Renal pelvis (tissue), 1 donor: ENCODE measurements at regions not wholly inside any gene's neighbourhood (a gene's known extent, or its start where the extent isn't known, plus 50 kb on each side); places are given as distances from the start of the nearest gene placed in this dataset.

Source experiments
- DNase-seq: peaks from one replicate; pipeline ENCODE4 v3.0.0-alpha.2; 2013

DNA sequence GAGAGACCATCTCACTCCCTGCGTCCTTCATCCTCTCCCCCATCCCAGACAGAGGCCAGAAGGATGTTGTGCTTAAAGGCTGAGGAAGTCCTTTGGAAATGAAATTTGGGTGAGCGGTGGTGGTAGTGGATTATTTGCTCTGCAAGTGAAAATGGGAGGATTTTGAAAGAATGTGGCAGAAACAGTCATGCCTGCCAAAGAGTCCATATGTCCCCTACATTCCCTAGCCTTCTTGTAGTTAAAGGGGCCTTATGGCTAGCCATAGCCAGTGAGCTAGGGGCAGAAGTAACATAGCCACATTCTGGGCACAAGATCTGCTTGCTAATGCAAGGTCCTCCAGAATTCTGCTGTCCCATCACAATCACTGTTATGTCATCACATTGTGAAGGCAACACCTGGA lies 360.2 kb upstream of the TSHZ3 start:
- DNase-seq = no peak

DNA sequence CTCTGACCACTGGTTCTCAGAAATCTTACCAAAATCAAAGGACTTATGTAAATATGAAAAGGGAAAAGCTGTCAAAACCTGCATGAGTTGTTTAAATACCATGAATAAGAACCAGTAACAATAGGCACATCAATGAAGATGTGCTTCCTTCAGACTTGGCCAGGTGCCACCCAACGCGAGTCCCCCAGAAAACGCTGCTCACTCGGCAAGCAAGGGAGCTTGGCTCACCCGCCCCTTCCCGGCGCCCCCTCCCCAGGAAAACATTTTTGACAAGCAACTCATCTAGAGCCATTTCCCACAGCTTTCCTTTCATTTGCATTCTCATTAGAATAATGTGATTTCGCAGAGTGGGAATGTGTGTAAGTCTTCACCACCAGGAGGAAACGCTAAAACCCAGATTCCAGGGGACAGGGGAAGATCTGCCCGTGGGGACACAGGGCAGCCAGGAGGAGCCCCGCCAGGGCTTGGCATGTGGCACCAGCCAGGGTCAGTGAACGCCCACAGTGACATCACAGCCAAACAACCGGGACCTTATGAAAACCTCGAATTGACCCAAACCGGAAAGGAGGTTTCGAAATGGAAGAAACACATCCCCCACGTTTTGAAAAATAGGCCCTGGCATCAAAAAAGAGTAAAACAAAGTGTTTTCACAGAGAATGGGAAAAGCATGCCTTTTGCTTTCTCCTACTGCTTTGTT lies 366.2 kb upstream of the TSHZ3 start:
- DNase-seq = no peak

DNA sequence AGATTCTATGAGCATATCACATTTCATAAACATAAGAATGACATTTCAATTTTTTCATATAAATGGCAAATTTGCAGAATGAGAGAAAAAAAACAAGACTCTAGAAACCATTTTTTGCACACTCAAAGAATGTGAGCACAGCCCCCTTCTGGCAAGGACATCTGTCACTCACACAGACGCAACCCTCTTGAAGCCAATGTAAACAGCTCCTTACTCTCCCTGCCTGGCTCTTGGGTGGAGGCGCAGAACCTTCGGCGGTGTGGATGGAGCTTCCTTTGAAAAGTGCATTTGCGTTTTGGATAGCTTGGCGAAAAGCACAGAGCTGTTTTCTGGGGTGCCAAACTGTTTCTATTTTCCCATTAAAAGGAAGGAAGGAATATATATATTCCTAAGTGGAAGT lies 367.6 kb upstream of the TSHZ3 start:
- DNase-seq = no peak

DNA sequence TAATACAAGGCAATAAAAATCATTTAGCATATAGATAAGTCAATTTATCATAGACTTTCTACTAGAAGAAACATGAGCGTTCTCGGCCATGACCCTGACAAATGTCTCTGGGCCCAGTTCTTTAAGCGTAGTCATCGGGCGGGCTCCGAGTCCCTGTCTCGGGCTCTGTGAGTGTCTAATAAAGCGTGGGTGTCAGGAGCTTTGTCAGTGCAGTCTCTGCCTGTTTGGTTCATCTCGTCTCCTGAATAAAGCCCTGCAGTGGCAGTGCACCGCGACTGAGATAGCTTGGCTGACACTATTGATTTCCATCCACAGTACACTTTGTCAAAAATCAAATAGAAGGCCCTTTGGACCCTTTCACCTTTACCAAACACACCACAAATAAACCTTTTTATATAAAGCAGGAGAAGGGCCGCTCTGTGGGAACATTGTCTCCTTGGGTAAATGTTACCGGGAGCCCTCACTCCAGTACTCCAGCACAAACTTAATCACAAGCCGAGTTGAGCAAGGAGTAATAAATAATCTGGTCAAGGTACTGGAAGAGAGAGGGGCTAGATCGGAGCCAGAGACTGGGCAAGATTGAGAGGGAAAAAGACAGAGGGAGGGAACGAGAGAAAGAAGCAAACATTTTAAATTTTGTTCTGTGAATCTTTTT lies 368.2 kb upstream of the TSHZ3 start:
- no peak for DNase-seq

DNA sequence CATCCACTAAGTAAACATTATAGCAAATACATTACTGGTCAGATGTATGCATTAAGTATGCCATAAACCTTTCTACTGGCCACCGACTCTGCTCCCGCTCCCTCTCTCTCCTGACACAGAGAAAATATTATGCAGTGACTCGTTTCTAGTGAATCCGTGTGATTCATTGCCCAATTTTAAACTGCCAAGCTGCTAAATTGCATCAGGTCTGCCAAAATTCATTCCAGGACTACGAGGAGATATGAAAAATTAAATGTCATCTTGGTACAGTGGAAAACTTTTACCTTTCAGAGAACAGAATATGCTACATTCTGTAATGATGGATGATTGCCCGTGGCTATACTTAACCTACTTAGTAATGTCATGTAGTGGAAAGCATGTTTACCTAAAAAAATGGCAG lies 368.8 kb upstream of the TSHZ3 start:
- no peak for DNase-seq

DNA sequence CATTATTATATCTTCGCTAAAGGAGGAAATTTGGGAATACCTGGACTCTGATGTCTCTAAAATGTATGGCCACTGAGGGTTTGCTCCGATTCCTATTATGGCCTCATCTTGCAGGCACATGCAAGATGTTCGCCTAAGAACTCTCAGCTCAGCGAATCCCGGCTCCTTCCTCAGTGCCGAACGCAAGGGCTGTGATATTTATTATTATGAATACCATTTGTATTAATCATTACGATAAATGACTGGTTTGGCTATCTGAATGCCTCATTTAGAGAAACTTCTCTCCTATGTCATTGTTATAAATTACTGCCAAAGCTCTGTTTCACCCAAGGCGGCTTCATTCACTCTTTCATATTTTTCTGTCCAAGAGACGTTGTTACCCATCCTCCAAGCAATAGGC lies 369.7 kb upstream of the TSHZ3 start:
- DNase-seq = no peak

DNA sequence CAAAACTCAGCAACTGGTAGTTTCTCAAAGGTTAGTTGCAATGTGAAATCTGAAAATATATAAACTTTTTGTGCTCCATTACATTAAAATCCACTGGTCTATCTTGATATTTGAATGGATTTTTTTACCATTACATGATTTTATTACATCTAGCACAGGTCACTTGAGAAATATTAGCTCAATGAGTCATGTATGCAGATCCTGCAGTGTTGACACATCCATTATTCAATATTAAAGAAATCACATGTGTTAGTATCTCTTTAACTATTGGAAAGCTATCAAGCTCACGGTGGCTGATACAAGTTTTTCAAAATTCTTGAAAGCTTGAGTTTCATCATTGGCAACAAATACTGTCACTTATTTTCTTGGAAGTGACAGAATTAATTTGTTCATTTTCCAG lies 373.9 kb upstream of the TSHZ3 start:
- no peak for DNase-seq

DNA sequence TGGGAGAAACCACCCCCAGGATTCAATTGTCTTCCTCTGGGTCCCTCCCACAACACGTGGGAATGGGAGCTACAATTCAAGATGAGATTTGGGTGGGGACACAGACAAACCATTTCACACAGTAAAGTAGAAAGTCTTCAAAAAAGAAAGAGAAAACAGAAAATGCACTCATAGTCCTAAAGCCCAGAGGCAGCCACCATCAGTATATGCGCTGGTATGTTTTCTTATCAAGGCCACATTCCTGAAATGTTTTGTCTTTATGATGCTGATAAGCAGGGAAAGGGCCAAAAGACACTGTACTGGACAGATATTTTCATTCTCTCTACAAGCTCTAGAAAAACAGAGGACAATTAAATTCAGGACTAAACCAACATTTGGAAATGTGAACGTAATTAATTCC lies 375.8 kb upstream of the TSHZ3 start:
- DNase-seq = no peak

DNA sequence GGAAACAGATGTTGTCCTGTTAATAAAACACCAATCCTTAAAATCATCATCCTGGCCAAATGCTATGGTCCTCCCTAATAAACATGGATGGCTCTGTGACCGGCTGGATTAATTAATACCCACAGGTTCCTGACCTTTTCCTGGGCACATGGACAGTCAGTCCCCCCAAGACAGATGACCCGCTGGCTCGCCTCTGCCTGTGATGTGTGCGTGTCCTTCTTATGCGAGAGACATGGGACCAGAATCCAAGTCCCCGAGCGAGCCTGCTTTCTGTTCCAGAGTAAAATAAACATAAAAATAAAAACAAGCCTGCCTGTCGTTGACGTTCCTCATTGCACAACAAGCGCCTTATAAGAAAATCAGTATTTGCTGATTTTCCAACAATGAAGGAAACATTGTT lies 378.3 kb upstream of the TSHZ3 start:
- no peak for DNase-seq

DNA sequence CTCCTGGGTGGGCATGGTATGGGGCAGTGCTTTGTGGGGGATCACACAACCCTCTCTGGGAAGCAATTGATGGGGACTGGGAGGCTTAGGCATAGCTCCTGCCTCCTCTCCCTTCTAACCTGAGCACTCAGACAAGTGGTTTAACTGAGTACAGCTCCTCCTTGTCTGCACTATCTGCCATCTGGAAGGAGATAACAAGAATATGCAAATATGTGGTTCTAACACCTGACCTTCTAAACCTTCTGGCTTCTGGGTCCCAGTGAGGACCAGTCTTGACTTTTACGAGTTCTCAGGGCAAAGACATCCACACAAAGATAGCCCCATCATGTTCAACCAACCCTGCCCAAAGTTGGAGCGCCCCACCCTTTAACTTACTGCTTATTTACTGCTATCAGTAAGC lies 381.0 kb upstream of the TSHZ3 start:
- DNase-seq = no peak

DNA sequence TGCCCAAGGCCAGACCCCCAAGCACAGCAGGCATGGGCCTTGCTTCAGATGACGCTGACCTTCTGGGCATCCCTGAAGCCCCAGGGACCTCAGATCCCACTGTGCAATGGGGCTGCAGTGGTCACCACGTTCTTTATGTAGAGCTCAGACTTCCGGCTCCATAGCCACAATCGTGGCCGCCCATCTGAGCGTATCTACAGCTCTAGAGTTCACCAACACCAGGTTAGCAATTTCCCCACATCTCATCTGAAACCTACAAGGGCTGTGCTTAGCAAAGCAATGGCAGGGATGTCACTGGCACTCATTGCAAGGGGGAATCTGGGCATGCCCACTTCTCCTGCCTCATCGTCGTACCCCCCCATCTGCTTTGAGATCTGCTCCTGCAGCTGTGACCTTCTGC lies 384.4 kb upstream of the TSHZ3 start:
- no peak for DNase-seq

DNA sequence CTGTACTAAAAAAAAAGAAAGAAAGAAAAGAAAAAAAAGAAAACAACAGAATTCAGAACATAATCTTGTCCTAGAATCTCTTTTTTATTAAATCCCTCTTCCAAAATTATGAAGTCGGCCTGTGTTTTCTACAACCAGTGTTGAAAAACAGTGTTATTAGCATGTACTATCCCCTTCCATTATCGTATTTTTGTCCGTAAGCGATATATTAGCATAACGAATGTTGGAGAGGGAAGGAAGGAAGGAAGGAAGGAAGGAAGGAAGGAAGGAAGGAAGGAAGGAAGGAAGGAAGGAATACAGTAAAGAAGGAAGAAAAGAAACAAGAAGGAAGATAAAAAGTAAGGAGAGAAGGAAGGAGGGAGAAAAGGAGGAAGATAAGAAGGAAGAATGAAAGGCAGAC lies 393.0 kb upstream of the TSHZ3 start:
- no peak for DNase-seq

DNA sequence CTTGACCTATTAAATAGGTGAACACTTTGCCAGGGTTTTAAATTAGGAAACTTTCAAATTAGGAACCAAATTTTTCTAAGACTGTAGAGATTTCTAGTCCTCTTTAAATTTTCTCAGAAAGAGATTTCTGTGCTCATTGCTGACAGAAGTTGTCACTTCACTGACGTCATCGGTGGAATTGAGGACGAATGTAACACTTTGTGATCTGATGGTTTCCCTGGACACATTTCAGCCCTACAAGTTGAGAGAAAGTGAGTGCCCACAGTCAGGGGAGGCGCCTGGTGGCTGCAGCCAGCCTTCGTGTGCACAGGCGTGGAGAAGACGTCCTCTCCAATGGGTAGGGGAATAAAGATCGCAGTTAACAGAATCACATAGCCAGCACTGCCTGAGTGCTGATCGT lies 396.5 kb upstream of the TSHZ3 start:
- no peak for DNase-seq

DNA sequence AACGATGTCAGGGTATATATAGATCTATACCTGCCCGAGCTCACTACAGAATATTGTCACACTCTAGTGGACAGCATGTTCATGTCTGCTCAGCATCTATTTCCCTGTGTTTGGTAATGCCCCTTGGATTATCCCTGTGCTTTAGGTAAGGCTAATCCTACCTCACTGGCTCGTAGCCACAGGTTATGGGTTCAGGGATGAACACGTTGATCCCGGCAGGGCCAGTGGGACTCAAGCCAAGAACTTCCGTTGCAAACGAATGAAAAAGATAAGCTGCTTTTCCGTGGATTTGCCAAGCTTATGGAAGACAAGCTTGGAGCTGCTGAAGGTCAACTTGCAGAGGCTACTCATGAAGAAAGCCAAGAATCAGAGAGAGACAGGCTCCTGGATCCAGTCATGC lies 400.0 kb upstream of the TSHZ3 start:
- no peak for DNase-seq

DNA sequence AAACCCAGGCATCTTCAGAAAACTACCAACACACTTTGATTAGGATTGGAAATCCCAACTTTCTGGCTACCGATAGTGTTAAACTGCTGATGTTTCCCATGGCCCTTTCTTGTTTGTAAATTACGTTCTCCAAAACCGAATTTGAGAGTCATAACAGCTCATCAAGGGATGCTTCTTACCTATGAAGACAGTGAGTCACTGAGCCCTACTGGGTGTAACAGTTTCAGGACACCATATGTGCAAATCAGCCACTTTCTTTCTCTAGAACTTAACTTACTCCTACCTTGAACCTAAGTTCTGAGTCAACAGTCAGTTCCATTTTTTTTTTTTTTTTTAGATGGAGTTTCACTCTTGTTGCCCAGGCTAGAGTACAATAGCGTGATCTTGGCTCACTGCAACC lies 410.1 kb upstream of the TSHZ3 start:
- no peak for DNase-seq

DNA sequence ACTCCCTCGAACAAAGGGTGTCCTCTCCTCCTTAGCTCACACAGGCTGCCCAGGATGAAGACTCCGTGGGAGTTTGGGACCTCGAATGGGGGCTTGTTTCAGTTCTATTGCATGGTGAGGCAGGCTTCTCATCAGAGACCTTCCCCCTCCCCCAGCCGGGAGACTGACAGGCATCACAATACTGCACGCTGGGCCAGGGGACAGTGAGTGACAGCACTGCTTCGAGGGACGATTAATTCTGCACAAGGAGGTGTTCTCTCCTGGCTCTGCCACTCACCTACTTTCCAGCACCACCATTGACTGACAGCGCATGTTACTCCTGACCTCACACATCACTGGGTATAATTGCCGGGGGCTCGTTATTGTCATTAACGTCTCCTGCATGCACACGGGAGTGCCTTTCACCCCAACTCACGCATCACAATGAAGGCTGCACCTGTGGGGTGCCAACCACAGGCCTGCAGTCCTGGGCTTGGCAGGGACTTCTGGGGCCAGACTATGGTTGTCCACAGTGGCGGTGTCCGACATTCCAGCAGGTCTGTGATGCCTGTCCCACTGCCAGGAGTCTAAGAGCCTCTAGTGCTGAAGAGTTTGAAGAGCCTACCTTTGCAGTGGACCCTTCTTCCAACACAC lies 412.2 kb upstream of the TSHZ3 start:
- no peak for DNase-seq

DNA sequence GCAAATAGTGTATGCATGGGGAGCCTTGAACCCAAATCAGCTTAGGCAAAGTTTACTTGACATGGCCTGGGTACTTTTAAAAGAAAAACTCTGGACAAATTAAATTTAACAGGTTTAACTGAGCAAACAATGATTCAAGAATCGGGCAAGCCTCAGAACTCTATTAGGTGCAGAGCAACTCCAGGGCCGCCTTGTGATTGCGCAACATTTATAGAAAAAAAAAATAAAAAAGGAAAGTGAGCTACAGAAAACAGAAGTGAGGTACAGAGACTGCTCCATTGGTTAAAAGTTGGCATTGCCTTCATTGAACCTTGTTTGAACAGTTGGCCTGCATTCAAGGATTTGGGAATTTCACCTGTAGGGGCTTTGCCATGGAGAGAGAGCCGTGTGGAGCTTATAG lies 421.0 kb upstream of the TSHZ3 start:
- no peak for DNase-seq

DNA sequence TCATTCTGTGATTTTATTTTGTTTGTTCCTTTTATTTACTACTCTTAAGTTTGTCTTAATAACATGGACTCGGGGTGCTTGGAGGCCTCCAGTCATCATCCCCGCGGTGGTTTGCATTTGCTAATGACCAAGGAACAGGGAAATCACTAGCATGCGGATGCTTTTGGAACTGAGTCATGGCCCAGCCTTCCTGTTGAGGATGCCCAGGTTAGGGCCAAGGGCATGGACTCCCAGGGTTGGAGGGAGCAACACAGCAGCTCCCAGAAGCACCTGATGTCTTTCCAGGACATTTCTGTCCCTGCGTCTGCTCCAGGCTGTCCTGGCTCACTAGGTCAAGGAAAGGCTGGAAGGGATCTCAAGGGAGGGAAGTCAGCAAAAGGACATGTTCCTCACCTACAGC lies 423.7 kb upstream of the TSHZ3 start:
- no peak for DNase-seq

DNA sequence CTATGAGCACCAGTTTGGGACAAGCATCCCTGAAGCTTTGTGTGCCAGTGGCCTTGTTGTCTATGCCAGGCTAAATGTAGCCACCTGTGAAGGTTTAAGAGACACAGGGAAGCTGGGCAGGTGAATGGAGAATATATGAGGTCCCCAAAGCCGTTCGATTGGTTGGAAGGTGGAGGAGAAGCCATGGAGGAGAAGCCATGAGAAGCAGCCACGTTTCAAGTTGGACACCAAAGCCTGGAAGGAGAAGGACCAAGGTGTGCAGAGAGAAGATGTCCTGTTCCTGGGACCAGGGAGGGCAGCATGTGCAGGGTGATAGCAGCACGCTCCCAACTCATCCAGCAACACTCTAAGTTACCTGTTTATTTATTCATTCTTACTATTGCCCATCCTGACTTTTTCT lies 432.3 kb upstream of the TSHZ3 start:
- no peak for DNase-seq

DNA sequence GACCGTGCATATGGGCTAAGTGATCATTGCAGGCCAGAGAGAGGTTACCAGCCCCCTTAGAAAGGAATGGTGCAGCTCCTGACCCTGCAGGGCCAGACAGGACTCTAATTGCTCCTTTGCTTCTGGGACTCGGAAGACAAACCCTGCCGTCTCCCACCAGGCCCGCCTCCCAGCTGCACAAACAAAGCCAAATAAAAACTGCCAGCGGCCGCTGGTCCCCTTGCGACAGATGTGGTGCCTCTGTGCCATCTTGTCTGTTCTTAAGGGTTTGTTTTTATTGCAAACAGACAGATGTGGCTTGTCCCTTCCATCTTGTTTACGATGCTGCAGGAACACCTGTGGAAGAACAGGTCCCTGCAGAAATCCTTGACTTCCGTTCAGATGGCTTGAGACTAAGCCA lies 434.4 kb upstream of the TSHZ3 start:
- peak; percentile 7 for DNase-seq

DNA sequence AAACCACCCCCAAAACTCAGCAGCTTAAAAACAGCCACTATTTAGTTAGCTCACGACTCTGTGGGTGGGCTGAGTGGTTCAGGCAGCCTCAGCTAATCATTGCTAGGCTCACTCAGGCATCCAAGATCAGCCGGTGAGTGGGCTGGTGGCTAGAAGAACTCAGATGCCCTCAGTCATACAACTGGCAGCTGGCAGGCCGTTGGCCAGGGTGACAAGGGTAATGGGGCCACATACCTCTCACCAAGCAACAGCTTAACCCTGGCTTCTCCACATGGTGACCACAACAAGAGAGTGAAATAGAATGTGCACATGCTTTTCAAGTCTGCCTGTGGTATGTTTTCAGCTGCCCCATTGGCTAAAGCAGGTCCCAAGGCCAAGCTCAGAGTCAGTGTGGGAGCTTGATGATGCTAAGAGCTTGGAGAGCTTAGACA lies 435.4 kb upstream of the TSHZ3 start:
- DNase-seq = no peak

DNA sequence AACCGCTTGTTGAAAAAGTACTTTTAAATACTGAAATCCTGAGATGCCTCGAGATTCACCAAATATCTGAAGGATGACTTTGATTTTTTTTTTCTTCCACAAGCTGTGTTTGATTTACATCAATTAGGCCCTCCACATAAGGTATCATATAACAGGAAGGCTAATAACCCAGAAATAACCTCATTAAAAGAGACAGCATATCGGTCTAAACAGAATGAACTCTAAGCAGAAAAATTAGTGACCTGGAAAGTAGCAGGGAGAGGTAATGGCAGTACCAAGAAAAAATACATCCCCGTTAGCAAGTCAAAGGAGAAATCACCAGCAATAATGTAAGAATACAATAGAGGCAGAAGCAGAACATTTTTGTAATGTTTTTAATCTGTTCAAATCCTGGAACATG lies 452.4 kb upstream of the TSHZ3 start:
- peak; percentile 44 for DNase-seq

DNA sequence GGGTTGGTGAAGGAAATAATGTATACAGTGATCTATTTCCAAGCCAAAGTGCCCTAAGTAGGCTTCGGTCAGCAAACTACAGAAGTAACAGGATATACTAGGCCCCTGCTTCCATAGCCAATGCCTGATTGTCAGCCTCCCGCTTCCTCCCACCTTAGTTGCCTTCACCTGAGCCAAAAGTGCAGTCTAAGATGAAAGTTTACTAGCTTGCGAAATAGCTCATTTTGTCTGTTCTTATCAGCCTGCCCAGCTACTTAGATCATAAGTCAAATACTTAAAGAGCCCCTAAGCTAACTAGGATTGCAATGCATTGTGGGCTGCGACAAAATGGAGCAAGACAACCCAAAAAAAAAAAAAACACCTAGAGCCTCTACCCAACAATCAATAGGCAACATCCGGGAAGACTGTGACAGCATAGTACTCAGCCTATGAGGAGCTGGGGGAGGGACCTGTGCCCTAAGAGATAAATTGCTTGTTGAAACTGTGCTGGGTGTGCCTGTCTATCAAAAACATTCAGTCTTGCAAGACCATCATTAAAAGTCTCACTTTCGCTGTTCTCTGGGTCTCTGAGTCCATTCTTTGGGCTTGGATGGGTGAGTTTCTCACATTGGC lies 454.7 kb upstream of the TSHZ3 start:
- DNase-seq = no peak
